HepG2 (cell line): ENCODE measurements at regions not wholly inside any gene's neighbourhood (a gene's known extent, or its start where the extent isn't known, plus 50 kb on each side); places are given as distances from the start of the nearest gene placed in this dataset.

ENCODE experiments used
- CBFB ChIP-seq: sonication (generic); formaldehyde crosslinking; IDR thresholded peaks from 2 replicates; pipeline ENCODE4 v1.4.0; 2020; ENCODE audit warnings: missing genetic modification reagents
- CEBPG ChIP-seq: IDR thresholded peaks from 2 replicates; pipeline ENCODE4 v1.6.1; 2016
- FOXK2 ChIP-seq: fragments of 450-650 bp; IDR thresholded peaks from 2 replicates; pipeline ENCODE4 v1.6.1; 2016
- GATAD2A ChIP-seq: IDR thresholded peaks from 2 replicates; pipeline ENCODE4 v1.6.1; 2016
- ZNF557 ChIP-seq: sonication (generic); formaldehyde crosslinking; IDR thresholded peaks from 2 replicates; pipeline ENCODE4 v1.4.0; 2020; ENCODE audit warnings: missing genetic modification reagents
- TF ChIP-seq, protein P1 (sequence below): sonication (generic); formaldehyde crosslinking; IDR thresholded peaks from 2 replicates; pipeline ENCODE4 v1.5.0; 2020; ENCODE audit warnings: mild to moderate bottlenecking, missing genetic modification reagents, moderate library complexity

- TF ChIP-seq CBFB (CRISPR knock-in tag) (no peak), ZNF557 (CRISPR knock-in tag) (no peak), FOXK2 (no peak), CEBPG (CRISPR knock-in tag) (no peak), GATAD2A (no peak)
- TF ChIP-seq, protein P1, sequence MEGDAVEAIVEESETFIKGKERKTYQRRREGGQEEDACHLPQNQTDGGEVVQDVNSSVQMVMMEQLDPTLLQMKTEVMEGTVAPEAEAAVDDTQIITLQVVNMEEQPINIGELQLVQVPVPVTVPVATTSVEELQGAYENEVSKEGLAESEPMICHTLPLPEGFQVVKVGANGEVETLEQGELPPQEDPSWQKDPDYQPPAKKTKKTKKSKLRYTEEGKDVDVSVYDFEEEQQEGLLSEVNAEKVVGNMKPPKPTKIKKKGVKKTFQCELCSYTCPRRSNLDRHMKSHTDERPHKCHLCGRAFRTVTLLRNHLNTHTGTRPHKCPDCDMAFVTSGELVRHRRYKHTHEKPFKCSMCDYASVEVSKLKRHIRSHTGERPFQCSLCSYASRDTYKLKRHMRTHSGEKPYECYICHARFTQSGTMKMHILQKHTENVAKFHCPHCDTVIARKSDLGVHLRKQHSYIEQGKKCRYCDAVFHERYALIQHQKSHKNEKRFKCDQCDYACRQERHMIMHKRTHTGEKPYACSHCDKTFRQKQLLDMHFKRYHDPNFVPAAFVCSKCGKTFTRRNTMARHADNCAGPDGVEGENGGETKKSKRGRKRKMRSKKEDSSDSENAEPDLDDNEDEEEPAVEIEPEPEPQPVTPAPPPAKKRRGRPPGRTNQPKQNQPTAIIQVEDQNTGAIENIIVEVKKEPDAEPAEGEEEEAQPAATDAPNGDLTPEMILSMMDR = no peak
These were observed 1607.7 kb downstream of the ARAP2 start for GRCh38 chr4:34636623-34637022.
